ENCODE measurements at regions not wholly inside any gene's neighbourhood (a gene's known extent, or its start where the extent isn't known, plus 50 kb on each side); places are given as distances from the start of the nearest gene placed in this dataset.

GRCh38 chr13:91100944-91101343 lies 246.5 kb upstream of the MIR17HG start:
- FAIRE-seq = no peak

- FAIRE-seq = no peak
Measured at GRCh38 chr13:91101381-91101780, 246.1 kb upstream of the MIR17HG start.

GRCh38 chr13:91105270-91105669 lies 242.2 kb upstream of the MIR17HG start:
- FAIRE-seq = no peak

- FAIRE-seq = no peak
Measured at GRCh38 chr13:91106565-91106964, 240.9 kb upstream of the MIR17HG start.

GRCh38 chr13:91108315-91108714 lies 239.2 kb upstream of the MIR17HG start:
- no peak for FAIRE-seq

GRCh38 chr13:91111476-91112200 lies 235.8 kb upstream of the MIR17HG start:
- no peak for FAIRE-seq

- FAIRE-seq = no peak
Measured at GRCh38 chr13:91112201-91112923, 235.1 kb upstream of the MIR17HG start.

- no peak for FAIRE-seq
Measured at GRCh38 chr13:91112924-91113277, 234.6 kb upstream of the MIR17HG start.

GRCh38 chr13:91115776-91116175 lies 231.7 kb upstream of the MIR17HG start:
- no peak for FAIRE-seq

- FAIRE-seq = no peak
Measured at GRCh38 chr13:91117351-91117750, 230.1 kb upstream of the MIR17HG start.

GRCh38 chr13:91119643-91120042 lies 227.8 kb upstream of the MIR17HG start:
- FAIRE-seq = no peak

GRCh38 chr13:91122766-91123165 lies 224.7 kb upstream of the MIR17HG start:
- FAIRE-seq = no peak

- FAIRE-seq = no peak
Measured at GRCh38 chr13:91123456-91124127, 223.9 kb upstream of the MIR17HG start.

GRCh38 chr13:91126806-91127205 lies 220.7 kb upstream of the MIR17HG start:
- FAIRE-seq = no peak

- FAIRE-seq = no peak
Measured at GRCh38 chr13:91127995-91128394, 219.5 kb upstream of the MIR17HG start.

GRCh38 chr13:91132381-91132780 lies 215.1 kb upstream of the MIR17HG start:
- FAIRE-seq = no peak

GRCh38 chr13:91132786-91133185 lies 214.7 kb upstream of the MIR17HG start:
- no peak for FAIRE-seq

GRCh38 chr13:91133941-91134802 lies 213.3 kb upstream of the MIR17HG start:
- peak; percentile 82 for FAIRE-seq

- FAIRE-seq = no peak
Measured at GRCh38 chr13:91134803-91135184, 212.7 kb upstream of the MIR17HG start.

GRCh38 chr13:91135376-91135775 lies 212.1 kb upstream of the MIR17HG start:
- FAIRE-seq = no peak

- no peak for FAIRE-seq
Measured at GRCh38 chr13:91135968-91136367, 211.5 kb upstream of the MIR17HG start.

- FAIRE-seq = no peak
Measured at GRCh38 chr13:91136806-91137205, 210.7 kb upstream of the MIR17HG start.

- no peak for FAIRE-seq
Measured at GRCh38 chr13:91139232-91139631, 208.3 kb upstream of the MIR17HG start.
